Fibroblast of pulmonary artery (primary cell): ENCODE measurements at regions not wholly inside any gene's neighbourhood (a gene's known extent, or its start where the extent isn't known, plus 50 kb on each side); places are given as distances from the start of the nearest gene placed in this dataset.

Experiments
- DNase-seq: peaks from one replicate; pipeline ENCODE4 v3.0.0-alpha.2; 2010; ENCODE audit warnings: low read depth
- H3K4me3 ChIP-seq: replicated peaks from 2 replicates; pipeline ENCODE4 v1.5.1; 2011; ENCODE audit warnings: low read depth, mild to moderate bottlenecking, control low read depth, low read length, moderate library complexity
- TF ChIP-seq, protein P1 (sequence below): IDR thresholded peaks from 2 replicates; pipeline ENCODE4 v1.5.1; 2011; ENCODE audit warnings: mild to moderate bottlenecking, control low read depth, low read length, inconsistent platforms; ENCODE audit errors: missing control alignments

DNA sequence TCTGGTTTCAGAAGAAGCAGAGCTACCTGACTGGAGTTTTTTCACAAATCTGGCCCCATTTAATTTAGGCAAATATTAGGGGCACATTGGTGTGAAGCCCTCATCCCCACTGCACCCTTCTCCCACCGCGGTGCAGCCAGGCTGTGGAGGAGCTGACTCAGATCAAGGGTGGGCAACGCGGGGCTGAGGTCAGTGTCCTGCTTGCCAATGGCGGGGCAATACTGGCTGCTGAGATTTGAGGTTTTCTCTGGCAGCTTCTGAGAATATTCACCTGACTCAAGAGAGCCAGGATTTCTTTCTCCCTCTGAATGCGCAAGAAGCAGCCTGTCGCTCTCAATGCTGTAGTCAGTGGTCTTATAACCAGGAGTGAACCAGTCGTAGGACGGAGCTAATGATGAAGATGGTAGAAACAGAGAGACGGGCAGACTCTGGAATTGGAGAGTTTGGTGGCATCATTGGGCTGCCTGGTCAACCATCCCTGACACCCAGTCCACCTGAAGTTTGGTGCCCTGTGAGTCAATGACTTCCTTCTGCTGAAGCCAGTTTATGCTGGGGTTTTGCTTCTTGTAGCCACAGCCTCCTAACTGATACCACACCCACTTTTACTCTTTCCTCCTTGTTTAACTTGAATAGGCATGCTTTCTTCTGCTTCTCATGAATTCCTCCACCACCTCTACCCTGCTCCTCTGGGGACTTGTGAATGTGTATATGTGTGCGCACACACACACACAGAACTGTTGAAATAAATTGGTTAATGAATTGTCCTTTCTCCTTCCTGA lies 123.7 kb upstream of the CTBP2 start:
- no peak overlapping the region for H3K4me3 ChIP-seq
- no peak for DNase-seq
- TF ChIP-seq, protein P1, sequence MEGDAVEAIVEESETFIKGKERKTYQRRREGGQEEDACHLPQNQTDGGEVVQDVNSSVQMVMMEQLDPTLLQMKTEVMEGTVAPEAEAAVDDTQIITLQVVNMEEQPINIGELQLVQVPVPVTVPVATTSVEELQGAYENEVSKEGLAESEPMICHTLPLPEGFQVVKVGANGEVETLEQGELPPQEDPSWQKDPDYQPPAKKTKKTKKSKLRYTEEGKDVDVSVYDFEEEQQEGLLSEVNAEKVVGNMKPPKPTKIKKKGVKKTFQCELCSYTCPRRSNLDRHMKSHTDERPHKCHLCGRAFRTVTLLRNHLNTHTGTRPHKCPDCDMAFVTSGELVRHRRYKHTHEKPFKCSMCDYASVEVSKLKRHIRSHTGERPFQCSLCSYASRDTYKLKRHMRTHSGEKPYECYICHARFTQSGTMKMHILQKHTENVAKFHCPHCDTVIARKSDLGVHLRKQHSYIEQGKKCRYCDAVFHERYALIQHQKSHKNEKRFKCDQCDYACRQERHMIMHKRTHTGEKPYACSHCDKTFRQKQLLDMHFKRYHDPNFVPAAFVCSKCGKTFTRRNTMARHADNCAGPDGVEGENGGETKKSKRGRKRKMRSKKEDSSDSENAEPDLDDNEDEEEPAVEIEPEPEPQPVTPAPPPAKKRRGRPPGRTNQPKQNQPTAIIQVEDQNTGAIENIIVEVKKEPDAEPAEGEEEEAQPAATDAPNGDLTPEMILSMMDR = no peak

DNA sequence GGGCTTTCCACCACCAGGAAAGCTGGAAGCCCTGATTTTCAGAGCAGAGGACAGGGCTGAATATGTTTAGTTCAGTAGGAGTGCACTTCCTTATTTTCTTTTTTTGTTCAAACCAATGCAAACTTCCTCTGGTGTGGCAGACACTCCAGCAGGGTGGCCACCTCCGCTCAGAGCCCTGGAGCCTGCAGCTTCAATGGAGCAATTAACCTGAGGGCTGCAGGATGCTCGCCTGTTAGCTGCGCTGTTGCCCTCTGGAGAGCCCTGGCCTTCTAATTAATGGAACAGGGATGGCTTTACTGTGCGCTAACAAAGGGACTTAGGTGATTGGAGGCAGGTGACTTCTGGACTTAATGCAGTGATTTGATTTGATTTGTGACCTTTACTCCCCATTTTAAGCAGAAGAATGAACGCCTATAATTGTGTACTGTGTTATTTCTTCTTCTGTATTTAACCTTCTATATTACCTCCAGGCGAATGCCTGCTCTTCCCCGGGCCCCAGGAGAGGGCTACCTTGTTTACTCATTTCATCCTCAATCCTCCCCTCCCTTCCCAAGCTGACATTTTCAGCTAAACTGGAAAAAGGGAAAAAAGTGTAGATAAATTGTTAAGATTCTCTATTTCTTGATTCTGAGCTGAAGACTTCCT lies 123.0 kb upstream of the CTBP2 start:
- H3K4me3 ChIP-seq = no peak overlapping the region
- TF ChIP-seq, protein P1 = no peak
- no peak for DNase-seq

DNA sequence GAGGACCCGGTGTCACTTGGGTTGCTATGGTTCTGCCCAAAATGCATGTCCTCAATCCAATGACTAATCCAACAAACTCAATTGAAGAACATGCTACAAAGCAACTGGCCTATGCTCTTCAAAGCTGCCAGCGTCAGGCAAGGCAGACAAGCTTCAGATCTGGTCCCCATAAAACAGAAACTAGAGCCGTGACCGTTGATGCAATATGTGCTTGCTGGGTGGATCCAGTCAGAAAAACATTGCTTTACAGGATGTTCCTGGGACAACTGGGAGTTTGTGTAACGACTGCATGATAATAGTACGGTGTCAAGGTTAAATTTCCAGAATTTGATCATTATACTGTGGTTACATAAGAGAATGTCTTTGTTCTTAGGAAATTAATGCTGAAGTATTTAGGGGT lies 120.7 kb upstream of the CTBP2 start:
- no peak overlapping the region for H3K4me3 ChIP-seq
- TF ChIP-seq, protein P1 = no peak
- no peak for DNase-seq

DNA sequence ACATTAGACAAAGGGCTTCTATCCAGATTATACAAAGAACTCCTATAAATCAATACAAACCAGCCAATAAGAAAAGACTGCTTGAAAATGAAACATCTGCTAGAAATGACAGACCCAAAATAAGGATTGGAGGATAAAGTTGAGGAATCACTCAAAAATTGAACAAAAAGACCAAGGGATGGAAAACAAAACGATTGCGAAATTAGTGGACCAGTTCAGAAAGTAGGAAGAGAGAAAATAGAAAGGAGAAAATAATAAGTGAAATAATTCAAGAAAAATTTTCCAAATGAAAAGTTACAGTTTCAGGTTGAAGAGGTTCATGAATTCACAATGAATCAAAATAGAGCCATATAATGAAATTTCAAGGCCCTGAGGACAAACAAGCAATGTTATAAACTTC lies 115.8 kb upstream of the CTBP2 start:
- TF ChIP-seq, protein P1 = no peak
- no peak for DNase-seq
- no peak overlapping the region for H3K4me3 ChIP-seq

DNA sequence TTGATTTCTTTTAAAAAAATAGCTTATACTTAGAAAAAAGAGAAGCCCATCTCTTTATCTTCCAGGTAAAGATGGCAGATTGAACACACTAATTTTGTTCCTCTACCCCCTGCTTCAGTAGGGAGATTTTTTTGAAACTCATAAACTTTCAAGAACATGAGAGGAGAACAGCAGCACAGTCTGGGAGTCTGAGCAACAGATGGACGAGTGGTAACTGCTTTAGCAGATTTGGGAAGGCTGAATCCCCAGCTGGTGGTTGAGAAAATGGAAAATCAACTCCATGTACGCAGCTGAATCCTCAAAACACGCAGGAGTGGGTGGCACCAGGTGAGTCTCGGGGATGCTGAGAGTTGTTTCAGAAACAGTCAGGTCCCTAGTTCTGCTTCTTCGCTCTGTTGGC lies 114.6 kb upstream of the CTBP2 start:
- DNase-seq = no peak
- H3K4me3 ChIP-seq = no peak overlapping the region
- TF ChIP-seq, protein P1 = no peak

DNA sequence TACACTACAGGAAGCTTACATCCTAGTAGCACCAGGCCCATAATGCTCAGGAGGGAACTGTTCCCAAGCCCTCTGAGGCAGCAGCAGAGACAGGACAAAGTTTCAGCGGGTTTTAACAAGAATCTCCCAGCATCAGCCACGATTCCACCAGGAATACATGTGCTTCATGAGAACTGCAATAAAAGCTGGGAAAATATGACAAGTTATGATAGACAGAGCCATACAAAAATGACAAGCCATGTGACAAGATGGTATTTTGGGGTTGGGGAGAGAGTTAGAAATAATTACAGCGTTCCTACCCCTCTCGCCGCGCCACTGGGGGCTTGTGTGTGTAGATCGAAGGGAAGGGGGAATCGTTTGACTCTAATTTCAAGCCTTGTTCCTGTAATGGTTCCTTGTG lies 112.7 kb upstream of the CTBP2 start:
- TF ChIP-seq, protein P1 = no peak
- H3K4me3 ChIP-seq = no peak overlapping the region
- no peak for DNase-seq
